GM19043 (cell line): ENCODE measurements at regions not wholly inside any gene's neighbourhood (a gene's known extent, or its start where the extent isn't known, plus 50 kb on each side); places are given as distances from the start of the nearest gene placed in this dataset.

Experiments used
- ATAC-seq: cut with Tn5 transposase; IDR thresholded peaks from one replicate; pipeline ENCODE4 v1.9.1; 2021; ENCODE audit warnings: low read depth; ENCODE audit not compliant: unreplicated experiment

GRCh38 chr2:18703555-18703954, 114.2 kb upstream of the NT5C1B start:
- no peak for ATAC-seq

- no peak for ATAC-seq
These were observed 112.6 kb upstream of the NT5C1B start for GRCh38 chr2:18701981-18702380.

- ATAC-seq: no peak
These were observed 112.2 kb upstream of the NT5C1B start for GRCh38 chr2:18701546-18701945.

GRCh38 chr2:18690342-18690741, 101.0 kb upstream of the NT5C1B start:
- no peak for ATAC-seq

- ATAC-seq: no peak
These were observed 95.1 kb upstream of the NT5C1B start for GRCh38 chr2:18684206-18685038.

GRCh38 chr2:18682681-18683080, 93.3 kb upstream of the NT5C1B start:
- ATAC-seq: no peak

- ATAC-seq: no peak
These were observed 87.9 kb upstream of the NT5C1B start for GRCh38 chr2:18677280-18677679.

- ATAC-seq: no peak
These were observed 84.9 kb upstream of the NT5C1B start for GRCh38 chr2:18674309-18674708.

- no peak for ATAC-seq
These were observed 82.0 kb upstream of the NT5C1B start for GRCh38 chr2:18671363-18671762.

GRCh38 chr2:18668221-18668620, 78.9 kb upstream of the NT5C1B start:
- no peak for ATAC-seq

- ATAC-seq: no peak
These were observed 75.1 kb upstream of the NT5C1B start for GRCh38 chr2:18664421-18664820.

GRCh38 chr2:18663861-18664260, 74.5 kb upstream of the NT5C1B start:
- ATAC-seq: no peak

GRCh38 chr2:18662689-18663088, 73.3 kb upstream of the NT5C1B start:
- ATAC-seq: no peak

GRCh38 chr2:18659915-18660314, 70.5 kb upstream of the NT5C1B start:
- ATAC-seq: no peak

GRCh38 chr2:18656048-18656447, 66.7 kb upstream of the NT5C1B start:
- no peak for ATAC-seq

GRCh38 chr2:18651842-18652774, 62.7 kb upstream of the NT5C1B start:
- no peak for ATAC-seq

GRCh38 chr2:18650221-18650620, 60.9 kb upstream of the NT5C1B start:
- no peak for ATAC-seq

GRCh38 chr2:18649502-18650135, 60.2 kb upstream of the NT5C1B start:
- no peak for ATAC-seq

- ATAC-seq: no peak
These were observed 58.8 kb upstream of the NT5C1B start for GRCh38 chr2:18648161-18648560.

GRCh38 chr2:18647731-18648130, 58.4 kb upstream of the NT5C1B start:
- no peak for ATAC-seq

- no peak for ATAC-seq
These were observed 55.9 kb upstream of the NT5C1B start for GRCh38 chr2:18645315-18645714.
